Renal cortical epithelial cell (primary cell): ENCODE measurements at regions not wholly inside any gene's neighbourhood (a gene's known extent, or its start where the extent isn't known, plus 50 kb on each side); places are given as distances from the start of the nearest gene placed in this dataset.

Experiments used
- DNase-seq: peaks from one replicate; pipeline ENCODE4 v3.0.0-alpha.2; 2011; ENCODE audit warnings: low read depth

DNA sequence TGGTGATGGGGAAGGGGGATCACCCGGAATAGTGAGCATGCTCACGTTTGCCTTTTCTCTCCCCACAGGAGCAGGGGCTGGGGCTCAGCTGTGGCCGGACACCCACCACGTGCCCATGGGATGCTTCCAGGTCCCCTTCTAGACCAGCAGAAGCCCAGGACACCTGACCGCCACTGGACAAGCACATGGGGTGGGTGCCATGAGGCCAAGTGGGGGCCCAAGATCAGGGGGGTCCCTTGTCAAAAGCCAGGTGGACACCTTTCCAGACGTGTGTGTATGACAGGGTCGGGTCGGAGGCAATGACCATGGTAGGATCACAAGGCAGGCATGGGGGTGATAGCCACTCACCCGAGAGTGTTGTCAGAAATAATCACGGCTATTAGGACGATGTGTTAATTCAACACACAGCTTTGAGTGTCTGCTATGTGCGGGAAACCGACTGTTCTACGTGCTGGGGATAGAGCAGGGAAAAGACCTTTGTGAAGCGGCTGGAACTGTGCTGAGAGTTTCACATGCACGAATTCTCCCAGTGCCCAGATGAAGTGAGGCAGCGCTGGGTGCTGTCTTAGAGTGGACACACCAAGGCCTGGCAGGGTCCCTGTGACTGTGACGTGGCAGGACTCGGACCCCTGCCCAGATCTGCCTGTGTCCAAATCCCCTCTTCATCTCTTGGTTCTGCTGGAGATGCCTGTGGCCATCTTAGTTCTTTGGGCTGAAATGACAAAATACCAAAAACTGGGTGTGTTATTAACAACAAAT, 244.7 kb downstream of the NDUFA10 start:
- DNase-seq = no peak

- DNase-seq = no peak
Observed at GRCh38 chr2:239779584-239779983, 245.6 kb downstream of the NDUFA10 start.

DNA sequence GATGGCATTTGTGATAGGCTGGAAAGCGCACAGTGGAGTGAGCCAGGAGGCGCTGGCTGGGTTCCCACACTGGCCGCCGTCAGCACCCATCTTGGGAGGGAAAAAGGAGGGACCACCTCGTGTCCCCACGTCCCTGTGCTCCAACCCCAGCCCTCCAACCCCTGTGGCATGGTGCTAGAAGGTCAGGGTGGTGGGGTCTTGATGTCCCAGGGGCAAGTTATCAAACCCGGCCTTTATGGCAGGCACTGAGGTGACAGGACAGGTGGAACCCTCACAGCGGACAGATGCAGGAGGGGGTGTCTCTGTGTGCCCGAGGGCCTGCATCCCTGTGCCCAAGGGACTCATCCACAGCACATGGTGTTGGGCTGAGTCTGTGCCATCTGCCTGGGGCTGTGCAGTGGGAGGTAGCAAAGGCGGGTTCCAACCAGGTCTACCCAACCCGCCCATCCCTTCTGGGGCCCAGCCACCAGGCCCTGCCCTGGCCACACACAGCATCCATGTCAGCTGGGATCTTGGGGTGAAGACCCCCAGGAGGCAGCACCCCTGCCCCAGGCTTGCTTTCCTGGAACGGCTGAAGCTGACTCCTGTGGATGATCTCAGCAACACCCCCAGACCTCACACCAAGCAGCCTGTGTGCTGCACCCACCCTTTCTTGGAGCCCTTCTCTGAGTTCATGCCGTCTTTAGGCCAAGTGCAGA, 246.1 kb downstream of the NDUFA10 start:
- DNase-seq = no peak

DNA sequence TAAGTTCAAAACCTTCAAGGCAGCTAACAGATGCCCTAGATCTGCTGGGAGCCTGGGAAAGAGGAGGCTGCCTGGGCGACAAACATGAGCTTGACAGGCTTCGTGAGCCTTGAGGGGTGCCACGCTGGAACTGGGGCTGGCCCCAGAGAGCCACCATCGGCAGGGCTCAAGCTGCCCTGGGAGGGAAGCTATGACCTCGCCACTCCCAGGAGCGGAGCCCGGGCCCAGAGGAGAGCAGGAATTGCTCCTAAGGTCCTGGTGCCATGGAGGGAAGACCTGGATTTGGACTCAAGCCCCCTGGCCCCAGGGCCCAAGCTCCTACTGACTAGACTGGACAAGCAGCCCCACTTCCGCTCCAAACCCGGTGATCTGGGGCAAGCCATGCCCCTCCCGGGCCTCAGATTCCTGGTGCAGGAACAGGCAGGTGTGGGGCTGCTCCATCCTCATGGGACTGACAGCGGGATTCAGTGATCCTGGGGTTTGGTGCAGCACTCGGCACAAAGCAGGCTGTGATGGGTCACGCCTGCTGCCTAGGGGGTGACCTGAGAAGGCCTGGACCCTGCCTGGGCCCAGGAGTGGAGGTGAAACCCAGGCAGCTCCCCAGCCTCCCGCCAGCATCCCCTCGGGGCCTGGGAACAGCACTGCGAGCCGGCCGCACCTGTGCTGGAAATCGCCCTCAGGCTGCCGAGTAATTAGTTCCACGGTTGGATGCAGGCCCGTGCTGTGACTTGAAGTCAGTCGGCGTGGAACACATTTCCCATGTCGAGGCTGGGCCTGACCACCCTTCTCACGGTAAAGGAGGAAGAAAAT, 246.9 kb downstream of the NDUFA10 start:
- peak; percentile 4 for DNase-seq

GRCh38 chr2:239777219-239777618, 247.9 kb downstream of the NDUFA10 start:
- no peak for DNase-seq

GRCh38 chr2:239776436-239777005, 248.6 kb downstream of the NDUFA10 start:
- no peak for DNase-seq

- DNase-seq = no peak
Observed at GRCh38 chr2:239775623-239776435, 249.3 kb downstream of the NDUFA10 start.

DNA sequence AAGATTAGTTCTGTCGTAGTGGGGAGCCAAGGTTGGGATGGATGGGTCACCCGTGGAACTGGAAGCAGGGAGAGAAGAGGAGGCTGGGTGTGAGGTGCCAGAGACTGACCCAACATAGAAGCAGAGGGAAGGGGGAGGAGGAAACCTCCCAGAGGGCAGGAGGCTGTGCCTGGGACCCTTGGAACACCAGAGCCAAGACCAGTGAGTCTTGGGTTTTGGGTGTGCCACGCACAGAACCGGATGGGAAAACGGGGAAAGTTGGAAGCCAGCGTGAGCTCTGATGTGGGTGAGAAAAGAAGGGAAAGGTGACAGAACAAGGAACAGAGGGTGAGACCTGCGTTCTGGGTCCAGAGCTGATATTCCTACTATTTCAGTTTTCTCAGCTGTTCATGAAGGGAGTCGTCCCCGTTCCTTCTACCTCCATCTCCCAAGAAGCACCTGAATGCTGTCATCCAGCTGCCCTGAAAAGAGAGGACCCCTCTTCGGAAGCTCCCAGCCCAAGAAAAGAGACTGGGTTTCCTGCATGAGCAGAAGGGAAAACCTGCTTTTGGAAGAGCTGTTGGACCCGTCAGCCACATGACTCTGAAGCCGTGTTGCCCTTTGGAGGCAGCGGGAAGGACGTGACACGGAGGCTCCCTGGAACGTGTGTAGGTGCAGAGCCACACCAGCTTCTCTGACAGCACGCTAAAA, 250.1 kb downstream of the NDUFA10 start:
- no peak for DNase-seq

GRCh38 chr2:239774142-239774462, 251.0 kb downstream of the NDUFA10 start:
- no peak for DNase-seq

DNA sequence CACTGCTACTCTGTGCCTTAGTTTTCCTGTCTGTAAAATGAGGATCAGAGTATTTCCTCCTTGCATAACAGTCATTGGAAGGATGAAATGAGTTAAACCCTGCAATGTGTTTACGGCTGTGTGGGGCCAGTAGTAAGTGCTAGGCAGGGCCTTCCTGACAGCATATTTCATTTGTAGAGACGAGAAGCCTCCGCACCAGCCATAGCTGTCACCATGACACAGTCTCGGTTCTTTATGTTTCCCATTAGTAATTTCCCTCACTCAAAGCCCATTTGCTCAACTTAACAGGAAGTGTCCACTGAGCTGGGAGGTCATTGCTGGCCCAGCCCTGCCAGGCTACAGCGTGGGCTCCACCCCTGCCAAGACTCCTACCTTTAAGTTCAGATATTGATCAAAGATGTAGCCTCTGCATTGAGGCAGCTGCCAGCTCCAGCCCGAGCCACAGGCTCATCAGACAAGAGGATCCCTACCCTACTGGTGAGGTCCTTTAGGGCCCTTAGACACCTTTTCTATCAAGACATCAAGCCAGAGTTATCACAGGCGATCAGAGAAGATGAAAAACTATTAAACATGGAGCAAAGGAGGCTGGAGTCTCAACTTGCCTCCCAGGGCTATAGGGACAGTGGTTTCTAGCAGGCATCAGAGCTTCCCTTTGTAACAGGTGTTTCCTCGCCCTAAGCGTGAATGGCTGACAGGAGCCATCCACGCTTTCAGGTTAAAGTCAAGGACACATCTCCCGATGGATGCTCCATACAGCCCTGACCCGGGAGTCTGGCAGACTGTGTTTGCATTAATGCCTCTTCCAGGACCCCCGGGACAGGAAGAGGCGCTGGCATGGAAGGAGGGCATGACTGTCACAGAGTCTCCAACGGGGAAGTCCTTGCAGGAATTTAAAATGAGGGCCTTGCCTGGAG, 251.7 kb downstream of the NDUFA10 start:
- no peak for DNase-seq

- DNase-seq = no peak
Observed at GRCh38 chr2:239772721-239773120, 252.4 kb downstream of the NDUFA10 start.

DNA sequence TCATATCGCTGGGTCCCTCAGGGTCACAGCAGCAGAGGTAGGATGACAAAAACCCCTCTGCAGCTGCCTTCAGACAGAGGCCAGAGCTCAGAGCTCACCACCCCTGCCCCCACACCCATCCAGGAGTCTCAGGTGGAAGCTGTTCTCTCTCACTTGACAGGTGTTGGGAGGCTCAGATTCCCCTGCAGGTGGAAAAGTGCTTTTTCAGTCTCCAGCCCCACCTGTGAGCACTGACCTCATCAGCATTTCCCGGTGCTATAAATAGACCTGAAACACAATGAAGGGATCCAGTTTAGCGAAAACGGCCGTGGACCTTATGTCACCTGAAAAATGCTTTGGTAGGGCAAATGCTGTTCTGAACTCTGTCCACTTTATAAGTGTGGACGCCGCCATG, 254.9 kb downstream of the NDUFA10 start:
- no peak for DNase-seq

GRCh38 chr2:239769554-239770245, 255.4 kb downstream of the NDUFA10 start:
- no peak for DNase-seq

GRCh38 chr2:239768907-239769553, 256.1 kb downstream of the NDUFA10 start:
- no peak for DNase-seq

- no peak for DNase-seq
Observed at GRCh38 chr2:239768031-239768790, 256.9 kb downstream of the NDUFA10 start.

DNA sequence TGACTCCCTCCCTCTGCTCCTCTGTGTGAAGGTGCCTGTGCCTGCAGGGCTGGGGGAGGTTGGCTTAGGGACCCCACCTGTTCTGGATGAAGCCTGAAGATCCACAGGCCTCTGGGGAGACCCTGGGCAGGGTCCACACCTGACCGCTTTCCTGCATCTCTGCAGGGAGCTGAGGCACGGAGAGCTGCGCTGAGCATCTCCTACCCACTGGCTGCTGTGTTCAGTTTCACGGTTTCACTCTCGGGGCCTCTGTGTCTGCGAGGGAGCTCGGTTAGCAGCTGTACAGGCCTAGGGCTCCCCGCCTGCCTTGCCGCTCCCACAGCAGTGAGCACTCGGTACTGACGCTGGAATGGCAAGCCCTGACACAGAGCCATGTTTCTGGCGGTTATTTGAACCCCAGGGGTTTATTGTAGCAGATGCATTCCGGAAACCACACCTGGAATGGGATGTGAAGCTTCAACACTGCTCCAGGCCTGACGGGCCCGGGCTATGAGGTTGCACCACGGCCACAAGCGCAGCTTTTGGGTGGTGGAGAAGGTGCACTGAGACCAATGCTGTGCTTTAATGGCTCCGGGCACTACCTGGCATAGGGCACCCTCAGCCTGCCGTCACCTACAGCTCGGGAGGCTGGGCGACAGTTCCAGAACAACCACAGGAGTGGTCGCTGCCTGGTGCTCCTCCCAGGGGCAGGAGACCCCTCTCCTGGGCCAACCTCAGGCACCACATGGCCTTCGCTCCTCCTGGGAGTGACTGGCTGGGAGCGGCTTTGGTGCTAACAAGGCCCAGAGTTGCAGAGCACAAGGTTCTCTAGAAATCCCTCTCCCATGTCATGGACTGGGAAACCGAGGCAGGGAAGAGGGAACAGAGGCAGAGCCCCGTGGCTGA, 257.9 kb downstream of the NDUFA10 start:
- DNase-seq = no peak

- DNase-seq = no peak
Observed at GRCh38 chr2:239765911-239766310, 259.2 kb downstream of the NDUFA10 start.
